Stomach (tissue), 4 donors: ENCODE measurements at regions not wholly inside any gene's neighbourhood (a gene's known extent, or its start where the extent isn't known, plus 50 kb on each side); places are given as distances from the start of the nearest gene placed in this dataset.

ENCODE experiments used
- EP300 ChIP-seq: sonication (generic); formaldehyde crosslinking; IDR thresholded peaks from one replicate; pipeline ENCODE4 v1.6.1; 2017; ENCODE audit warnings: antibody characterized with exemption
- TF ChIP-seq, protein P1 (sequence below), 7 experiments: fragments of 450-650 bp in 4 of 7; fragments of 200-600 bp in 3 of 7; sonication (generic) in 3 of 7; IDR thresholded peaks; one replicate each; pipeline ENCODE4 v1.5.1; 2016 to 2019; ENCODE audit warnings: antibody characterized with exemption in 7 of 7, control low read depth in 2 of 7, mild to moderate bottlenecking in 1 of 7

DNA sequence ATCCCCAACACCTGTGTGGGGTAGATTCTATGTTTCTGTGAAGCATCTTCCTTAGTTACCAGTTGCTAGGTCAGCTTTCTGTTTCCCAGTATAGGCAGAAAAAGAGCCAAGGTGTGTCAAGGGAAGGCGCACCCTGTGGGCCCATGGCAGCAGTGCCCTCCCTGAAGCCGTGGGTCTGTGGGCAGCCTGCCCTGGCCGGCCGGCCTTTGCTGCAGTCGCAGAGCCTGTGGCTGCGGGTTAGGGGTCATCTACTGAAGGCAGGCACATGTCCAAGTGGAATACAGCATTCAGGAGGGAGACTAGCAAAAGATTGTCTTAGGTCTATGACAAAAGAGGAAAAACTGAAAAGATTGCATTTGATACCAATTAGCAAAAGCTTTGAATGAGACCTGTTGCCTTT lies 214.0 kb downstream of the IRS2 start:
- TF ChIP-seq, protein P1, sequence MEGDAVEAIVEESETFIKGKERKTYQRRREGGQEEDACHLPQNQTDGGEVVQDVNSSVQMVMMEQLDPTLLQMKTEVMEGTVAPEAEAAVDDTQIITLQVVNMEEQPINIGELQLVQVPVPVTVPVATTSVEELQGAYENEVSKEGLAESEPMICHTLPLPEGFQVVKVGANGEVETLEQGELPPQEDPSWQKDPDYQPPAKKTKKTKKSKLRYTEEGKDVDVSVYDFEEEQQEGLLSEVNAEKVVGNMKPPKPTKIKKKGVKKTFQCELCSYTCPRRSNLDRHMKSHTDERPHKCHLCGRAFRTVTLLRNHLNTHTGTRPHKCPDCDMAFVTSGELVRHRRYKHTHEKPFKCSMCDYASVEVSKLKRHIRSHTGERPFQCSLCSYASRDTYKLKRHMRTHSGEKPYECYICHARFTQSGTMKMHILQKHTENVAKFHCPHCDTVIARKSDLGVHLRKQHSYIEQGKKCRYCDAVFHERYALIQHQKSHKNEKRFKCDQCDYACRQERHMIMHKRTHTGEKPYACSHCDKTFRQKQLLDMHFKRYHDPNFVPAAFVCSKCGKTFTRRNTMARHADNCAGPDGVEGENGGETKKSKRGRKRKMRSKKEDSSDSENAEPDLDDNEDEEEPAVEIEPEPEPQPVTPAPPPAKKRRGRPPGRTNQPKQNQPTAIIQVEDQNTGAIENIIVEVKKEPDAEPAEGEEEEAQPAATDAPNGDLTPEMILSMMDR (IDR thresholded peaks at IDR 0.05), result no peak
- TF ChIP-seq EP300, result no peak
